ENCODE measurements at regions not wholly inside any gene's neighbourhood (a gene's known extent, or its start where the extent isn't known, plus 50 kb on each side); places are given as distances from the start of the nearest gene placed in this dataset.

- Mint-ChIP-seq H3K9me3 (peaks cover 14% of the 10 kb centered on the region), H3K27ac (no peak overlapping the region), H3K27me3 (ENCODE audit: low read depth, poor library complexity) (peaks cover 5% of the 10 kb centered on the region), H3K4me3 (no peak overlapping the region), H3K4me1 (peaks cover 9% of the 10 kb centered on the region), H3K36me3 (ENCODE audit: low read depth) (peaks cover 11% of the 10 kb centered on the region)
- no peak for TF ChIP-seq CTCF (IDR thresholded peaks at IDR 0.05)
- no peak for DNase-seq
Measured at GRCh38 chr9:82513242-82513751, 524.7 kb downstream of the SPATA31D1 start.

- H3K27ac Mint-ChIP-seq, result no peak overlapping the region
- no peak for DNase-seq
- peaks cover 5% of the 10 kb centered on the region for H3K36me3 Mint-ChIP-seq (ENCODE audit: low read depth)
- H3K4me1 Mint-ChIP-seq, result peaks cover 9% of the 10 kb centered on the region
- peaks cover 4% of the 10 kb centered on the region for H3K27me3 Mint-ChIP-seq (ENCODE audit: low read depth, poor library complexity)
- no peak for TF ChIP-seq CTCF (IDR thresholded peaks at IDR 0.05)
- peaks cover 6% of the 10 kb centered on the region for H3K9me3 Mint-ChIP-seq
- no peak overlapping the region for H3K4me3 Mint-ChIP-seq
Measured at GRCh38 chr9:82513976-82514735, 525.6 kb downstream of the SPATA31D1 start.

GRCh38 chr9:82518868-82519267, 530.3 kb downstream of the SPATA31D1 start:
- no peak for DNase-seq
- Mint-ChIP-seq H3K4me1 (peaks cover 12% of the 10 kb centered on the region), H3K27ac (no peak overlapping the region), H3K4me3 (no peak overlapping the region), H3K36me3 (ENCODE audit: low read depth) (no peaks in the 10 kb centered on the region), H3K27me3 (ENCODE audit: low read depth, poor library complexity) (no peaks in the 10 kb centered on the region), H3K9me3 (peaks cover under 1% of the 10 kb centered on the region)
- no peak for TF ChIP-seq CTCF (IDR thresholded peaks at IDR 0.05)

- H3K36me3 Mint-ChIP-seq (ENCODE audit: low read depth), result no peaks in the 10 kb centered on the region
Measured at GRCh38 chr9:82519332-82519731, 530.8 kb downstream of the SPATA31D1 start.

GRCh38 chr9:82524407-82524806, 535.8 kb downstream of the SPATA31D1 start:
- Mint-ChIP-seq H3K4me1 (peaks cover 5% of the 10 kb centered on the region), H3K27ac (no peak overlapping the region), H3K27me3 (ENCODE audit: low read depth, poor library complexity) (no peaks in the 10 kb centered on the region), H3K4me3 (no peak overlapping the region), H3K36me3 (ENCODE audit: low read depth) (peaks cover 13% of the 10 kb centered on the region), H3K9me3 (peaks cover 43% of the 10 kb centered on the region)
- no peak for DNase-seq
- no peak for TF ChIP-seq CTCF (IDR thresholded peaks at IDR 0.05)

More at GRCh38 chr9:82519332-82519731, 530.8 kb downstream of the SPATA31D1 start:
- TF ChIP-seq CTCF (IDR thresholded peaks at IDR 0.05), result no peak
- Mint-ChIP-seq H3K9me3 (peaks cover 5% of the 10 kb centered on the region), H3K4me3 (no peak overlapping the region), H3K27ac (no peak overlapping the region), H3K27me3 (ENCODE audit: low read depth, poor library complexity) (no peaks in the 10 kb centered on the region), H3K4me1 (peaks cover 12% of the 10 kb centered on the region)
- DNase-seq, result no peak

- H3K27me3 Mint-ChIP-seq (ENCODE audit: low read depth, poor library complexity), result no peaks in the 10 kb centered on the region
- no peak for TF ChIP-seq CTCF (IDR thresholded peaks at IDR 0.05)
- peaks cover 17% of the 10 kb centered on the region for H3K36me3 Mint-ChIP-seq (ENCODE audit: low read depth)
- no peak for DNase-seq
- no peak overlapping the region for H3K27ac Mint-ChIP-seq
- H3K4me3 Mint-ChIP-seq, result no peak overlapping the region
- no peaks in the 10 kb centered on the region for H3K4me1 Mint-ChIP-seq
- peaks cover 50% of the 10 kb centered on the region for H3K9me3 Mint-ChIP-seq
Measured at GRCh38 chr9:82526577-82526976, 536.4 kb downstream of the RASEF start.
